ENCODE measurements at regions not wholly inside any gene's neighbourhood (a gene's known extent, or its start where the extent isn't known, plus 50 kb on each side); places are given as distances from the start of the nearest gene placed in this dataset.

DNA sequence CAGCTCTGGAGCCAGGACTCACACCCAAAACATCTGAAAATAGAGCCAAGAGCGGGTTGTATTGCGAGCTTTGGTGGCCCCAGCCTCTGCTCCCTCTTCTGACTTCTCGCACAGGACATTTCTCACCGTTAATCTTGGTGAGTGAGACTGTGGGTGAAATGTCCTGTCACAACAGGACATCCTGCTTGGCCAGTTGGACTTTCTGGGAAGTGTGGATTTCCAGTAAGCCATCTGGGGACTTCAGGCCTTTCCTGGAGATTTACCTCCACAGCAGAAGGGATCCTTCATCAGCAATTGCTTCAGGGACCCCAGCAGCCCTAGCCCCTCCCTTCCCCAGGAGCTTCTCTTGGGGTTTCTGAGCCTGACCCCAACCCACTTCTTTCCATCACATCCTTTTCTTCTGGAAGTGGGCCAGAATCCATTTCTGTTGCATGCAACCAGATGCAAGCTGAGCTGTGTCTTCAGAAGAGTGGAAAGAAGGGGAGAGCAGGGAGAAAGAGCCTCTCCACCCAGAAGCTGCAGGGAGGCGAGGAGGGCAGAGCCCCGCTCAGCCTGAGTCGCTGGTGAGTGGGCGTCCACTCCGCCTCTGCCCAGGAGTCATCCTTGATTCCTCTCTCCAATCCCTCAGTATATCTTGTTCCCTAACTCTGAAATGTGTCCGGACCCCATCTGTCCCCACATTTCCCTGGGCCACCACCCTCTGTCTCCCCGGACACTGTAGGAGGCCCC lies 50.3 kb upstream of the GADD45G start:
- DNase-seq (ENCODE audit: low spot score): no peak

DNA sequence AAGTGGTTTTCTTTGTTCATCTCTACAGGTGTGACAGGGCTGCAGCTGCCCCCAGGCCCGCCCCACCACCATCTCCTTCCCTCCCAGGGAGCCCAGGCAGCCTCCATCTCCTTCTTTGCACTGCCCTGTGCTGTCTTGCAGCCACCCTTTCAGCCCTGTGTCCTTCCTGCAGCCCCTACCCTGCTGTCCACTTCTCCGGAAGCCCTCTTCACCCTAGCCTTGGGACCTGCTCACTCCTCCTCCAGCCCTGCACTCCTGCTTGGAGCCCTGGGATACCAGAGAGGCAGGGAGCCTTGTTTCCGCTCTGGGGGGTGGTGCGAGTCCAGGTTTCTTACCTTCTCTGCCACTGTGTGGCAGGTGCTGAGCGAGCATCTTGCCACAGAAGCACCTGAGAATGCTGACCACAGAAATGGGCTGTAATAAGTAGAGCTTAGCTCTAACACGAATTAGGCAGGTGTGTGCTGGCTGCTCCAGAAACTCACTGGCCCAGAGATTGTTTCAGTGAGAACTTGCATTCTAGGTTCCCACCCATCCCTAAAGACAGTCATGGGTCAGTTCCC lies 51.3 kb upstream of the GADD45G start:
- no peak for DNase-seq (ENCODE audit: low spot score)

DNA sequence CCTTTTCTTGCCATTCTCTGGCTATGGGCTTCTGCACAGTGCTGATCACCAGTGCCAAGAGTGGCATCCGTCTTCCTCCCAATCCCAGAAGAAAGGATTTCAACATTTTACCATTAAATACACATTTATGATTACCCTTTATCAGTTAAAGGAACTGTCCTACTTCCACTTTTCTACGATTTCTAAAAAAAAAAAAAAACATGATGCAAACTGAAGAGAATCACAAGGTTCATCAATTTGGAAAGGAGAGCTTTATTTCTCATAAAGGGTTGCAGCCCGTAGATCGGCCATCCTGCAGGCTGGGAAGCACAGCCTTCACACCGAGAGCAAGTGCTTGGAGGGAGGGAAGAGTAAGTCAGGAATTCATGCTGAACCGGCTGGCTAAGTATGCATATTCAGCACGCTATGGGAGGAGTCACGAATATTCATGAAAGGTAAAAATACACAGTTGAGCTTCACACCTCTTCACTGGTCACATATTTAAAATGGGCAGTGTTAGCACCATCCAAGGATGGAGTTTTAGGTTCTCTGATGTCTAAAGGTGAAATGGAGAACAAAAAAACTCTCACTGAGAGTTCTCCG lies 52.5 kb upstream of the SEMA4D start:
- no peak for DNase-seq (ENCODE audit: low spot score)

DNA sequence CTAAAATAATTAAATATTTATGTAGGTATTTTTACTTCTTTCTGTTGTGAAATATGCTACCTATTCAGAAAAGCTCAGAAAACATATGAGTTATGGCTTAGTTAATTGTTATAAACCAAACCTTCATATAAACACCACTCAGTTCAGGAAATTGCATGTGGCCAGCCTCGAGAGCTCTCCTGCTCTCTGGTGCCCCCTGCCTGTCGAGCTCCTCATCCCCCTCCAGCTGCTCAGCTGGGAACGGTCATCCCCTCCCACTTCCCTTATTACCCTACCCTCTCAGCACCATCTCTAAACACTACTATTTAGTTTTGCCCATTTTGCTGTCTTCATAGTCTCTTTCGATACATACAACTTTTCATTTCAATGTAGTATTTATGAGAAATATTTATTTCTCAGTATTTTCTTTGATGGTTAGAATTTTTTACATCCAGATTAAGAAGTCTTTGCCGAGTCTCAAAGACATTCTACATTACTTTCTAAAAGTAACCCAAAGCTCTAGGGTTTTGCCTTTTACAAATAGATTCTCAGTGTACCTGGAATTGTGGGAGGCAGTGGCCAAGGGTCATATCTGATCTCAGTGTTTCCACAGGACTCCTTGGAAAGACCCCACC lies 51.2 kb upstream of the SEMA4D start:
- DNase-seq (ENCODE audit: low spot score): peak; percentile 84

DNA sequence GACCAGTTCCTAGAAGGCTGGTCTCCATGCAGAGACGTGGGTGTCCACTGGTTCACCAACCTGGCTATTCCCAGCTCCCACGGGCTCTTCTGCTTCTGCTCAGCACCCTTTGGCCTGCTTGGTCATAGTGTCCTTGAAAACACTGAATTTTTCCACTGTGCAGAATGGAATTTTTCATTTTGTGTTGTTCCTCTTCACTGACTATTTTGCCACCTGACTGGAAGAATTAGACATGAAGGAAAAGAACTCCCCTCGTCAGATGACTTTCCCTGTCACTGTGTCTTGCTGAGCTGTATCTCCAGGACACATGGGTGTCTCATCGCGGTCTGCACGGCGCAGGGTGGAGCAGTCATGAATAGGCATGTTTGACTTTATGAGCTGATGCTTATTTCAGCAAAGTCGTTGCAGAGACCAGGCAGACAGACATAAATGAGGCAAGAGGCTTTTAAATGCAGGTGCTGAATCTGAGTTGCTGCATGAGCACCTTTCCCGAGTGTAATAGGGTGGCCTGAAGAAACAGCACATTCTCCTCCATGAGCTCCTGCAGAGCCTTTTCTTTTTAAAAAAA lies 50.2 kb upstream of the SEMA4D start:
- DNase-seq (ENCODE audit: low spot score): no peak

Measured in CD4-positive, alpha-beta T cell treated with Interleukin-15 for 4 hours (primary cell).